ENCODE measurements at regions not wholly inside any gene's neighbourhood (a gene's known extent, or its start where the extent isn't known, plus 50 kb on each side); places are given as distances from the start of the nearest gene placed in this dataset.

DNA sequence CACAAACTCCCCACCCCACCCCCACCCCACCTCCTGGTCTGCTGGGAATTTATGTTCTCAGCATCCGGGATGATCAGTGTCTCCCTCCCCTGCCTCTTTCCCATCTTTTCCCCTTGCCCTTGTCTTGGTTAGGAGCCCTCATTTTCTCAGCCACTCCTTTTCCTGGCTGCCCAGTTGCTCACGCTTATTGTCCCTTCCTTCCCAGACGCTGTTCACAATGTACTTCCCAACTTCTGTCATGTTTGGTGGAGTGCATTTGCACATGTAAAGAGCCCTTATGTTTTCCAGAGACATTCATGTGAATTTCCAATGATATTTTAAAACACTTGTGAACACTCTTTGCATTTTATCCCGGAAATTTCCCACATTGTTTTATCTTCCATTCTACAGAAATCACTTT, 192.1 kb downstream of the RHOU start:
- Histone ChIP-seq H3K4me3 (ENCODE audit: low read depth in 1 of 3, low read length in 3 of 3) (no peak overlapping the region), H3K9ac (ENCODE audit: low read depth in 1 of 2, low read length in 2 of 2) (no peak overlapping the region), H3K9me3 (ENCODE audit: control insufficient read depth in 4 of 4, low read length in 3 of 4) (no peaks in the 10 kb centered on the region), H3K27me3 (ENCODE audit: control insufficient read depth in 4 of 4, insufficient read depth in 4 of 4, low read length in 3 of 4) (no peaks in the 10 kb centered on the region), H3K36me3 (ENCODE audit: control insufficient read depth in 4 of 4, insufficient read depth in 3 of 4, low read depth in 1 of 4, low read length in 3 of 4) (no peaks in the 10 kb centered on the region), H3K4me1 (ENCODE audit: control insufficient read depth in 4 of 4, insufficient read depth in 4 of 4, low read length in 3 of 4) (no peaks in the 10 kb centered on the region), H3K27ac (ENCODE audit: low read depth in 1 of 2, low read length in 2 of 2) (no peak overlapping the region)
- 85% methylated on average over 4 of the region's 4 CpGs for WGBS
- DNase-seq (ENCODE audit: low spot score), result no peak
- TF ChIP-seq SP1 (IDR thresholded peaks at IDR 0.05) (no peak), RXRA (IDR thresholded peaks at IDR 0.05) (no peak), FOXA1 (IDR thresholded peaks at IDR 0.05) (no peak), FOXA2 (IDR thresholded peaks at IDR 0.05) (no peak)
- TF ChIP-seq, protein P1, sequence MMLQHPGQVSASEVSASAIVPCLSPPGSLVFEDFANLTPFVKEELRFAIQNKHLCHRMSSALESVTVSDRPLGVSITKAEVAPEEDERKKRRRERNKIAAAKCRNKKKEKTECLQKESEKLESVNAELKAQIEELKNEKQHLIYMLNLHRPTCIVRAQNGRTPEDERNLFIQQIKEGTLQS (IDR thresholded peaks at IDR 0.05), result no peak
- TF ChIP-seq, protein P2, sequence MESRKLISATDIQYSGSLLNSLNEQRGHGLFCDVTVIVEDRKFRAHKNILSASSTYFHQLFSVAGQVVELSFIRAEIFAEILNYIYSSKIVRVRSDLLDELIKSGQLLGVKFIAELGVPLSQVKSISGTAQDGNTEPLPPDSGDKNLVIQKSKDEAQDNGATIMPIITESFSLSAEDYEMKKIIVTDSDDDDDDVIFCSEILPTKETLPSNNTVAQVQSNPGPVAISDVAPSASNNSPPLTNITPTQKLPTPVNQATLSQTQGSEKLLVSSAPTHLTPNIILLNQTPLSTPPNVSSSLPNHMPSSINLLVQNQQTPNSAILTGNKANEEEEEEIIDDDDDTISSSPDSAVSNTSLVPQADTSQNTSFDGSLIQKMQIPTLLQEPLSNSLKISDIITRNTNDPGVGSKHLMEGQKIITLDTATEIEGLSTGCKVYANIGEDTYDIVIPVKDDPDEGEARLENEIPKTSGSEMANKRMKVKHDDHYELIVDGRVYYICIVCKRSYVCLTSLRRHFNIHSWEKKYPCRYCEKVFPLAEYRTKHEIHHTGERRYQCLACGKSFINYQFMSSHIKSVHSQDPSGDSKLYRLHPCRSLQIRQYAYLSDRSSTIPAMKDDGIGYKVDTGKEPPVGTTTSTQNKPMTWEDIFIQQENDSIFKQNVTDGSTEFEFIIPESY (IDR thresholded peaks at IDR 0.05), result no peak

DNA sequence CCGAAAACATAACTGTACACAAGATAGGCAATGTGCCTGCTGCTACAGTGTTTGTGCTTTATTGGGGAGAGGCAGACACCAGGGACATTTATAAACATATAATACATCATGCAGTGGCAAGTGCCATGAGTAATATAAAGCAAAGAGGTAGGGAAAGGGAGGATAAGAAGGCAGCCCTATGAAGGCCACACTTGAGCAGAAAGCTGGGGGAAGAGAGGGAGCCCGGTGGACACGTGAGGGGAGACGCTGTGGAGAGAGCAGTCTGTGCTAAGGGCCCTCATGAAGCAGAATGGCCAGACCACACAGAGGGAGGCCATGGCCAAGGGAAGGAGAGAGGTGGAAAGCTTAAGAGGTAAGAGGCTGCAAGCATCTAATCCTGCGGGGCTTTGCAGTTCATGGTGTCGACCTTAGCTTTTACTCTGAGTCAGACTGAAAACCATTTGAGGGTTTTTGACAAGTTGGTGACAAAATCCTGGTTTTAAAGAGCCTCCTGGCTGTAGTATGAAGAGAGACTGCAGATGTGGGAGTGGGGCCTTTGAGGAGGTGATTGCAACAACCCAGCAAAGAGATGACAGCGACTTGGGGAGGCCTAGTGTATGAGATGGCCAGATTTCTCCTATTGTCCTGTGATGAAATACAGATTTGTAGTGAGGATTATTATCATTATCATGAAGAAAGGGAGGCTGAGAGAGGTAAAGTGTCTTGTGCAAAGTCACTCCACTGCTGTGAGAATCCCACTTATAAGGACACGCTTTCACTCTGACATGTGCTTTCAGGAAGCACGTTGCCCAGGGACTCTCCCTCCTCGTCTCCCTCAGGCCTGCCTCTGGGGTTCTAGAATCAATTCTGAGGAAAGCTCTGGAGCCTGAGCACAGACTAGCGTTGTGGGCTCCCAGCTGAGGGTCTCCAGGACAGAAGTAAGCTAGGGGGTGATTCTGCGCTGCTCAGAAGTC, 192.9 kb downstream of the RHOU start:
- H3K36me3 ChIP-seq (ENCODE audit: control insufficient read depth in 4 of 4, insufficient read depth in 3 of 4, low read depth in 1 of 4, low read length in 3 of 4), result no peaks in the 10 kb centered on the region
- 92% methylated on average over 12 of the region's 12 CpGs for WGBS
- no peak overlapping the region for H3K27ac ChIP-seq (ENCODE audit: low read depth in 1 of 2, low read length in 2 of 2)
- H3K9ac ChIP-seq (ENCODE audit: low read depth in 1 of 2, low read length in 2 of 2), result no peak overlapping the region
- no peak overlapping the region for H3K4me3 ChIP-seq (ENCODE audit: low read depth in 1 of 3, low read length in 3 of 3)
- TF ChIP-seq SP1 (IDR thresholded peaks at IDR 0.05), result no peak
- no peak for TF ChIP-seq GABPA (IDR thresholded peaks at IDR 0.05 in 1 of 2, conservative IDR thresholded peaks at IDR 0.05 in 1 of 2)
- no peak for DNase-seq (ENCODE audit: low spot score)
- H3K9me3 ChIP-seq (ENCODE audit: control insufficient read depth in 4 of 4, low read length in 3 of 4), result no peaks in the 10 kb centered on the region
- H3K27me3 ChIP-seq (ENCODE audit: control insufficient read depth in 4 of 4, insufficient read depth in 4 of 4, low read length in 3 of 4), result no peaks in the 10 kb centered on the region
- no peaks in the 10 kb centered on the region for H3K4me1 ChIP-seq (ENCODE audit: control insufficient read depth in 4 of 4, insufficient read depth in 4 of 4, low read length in 3 of 4)

DNA sequence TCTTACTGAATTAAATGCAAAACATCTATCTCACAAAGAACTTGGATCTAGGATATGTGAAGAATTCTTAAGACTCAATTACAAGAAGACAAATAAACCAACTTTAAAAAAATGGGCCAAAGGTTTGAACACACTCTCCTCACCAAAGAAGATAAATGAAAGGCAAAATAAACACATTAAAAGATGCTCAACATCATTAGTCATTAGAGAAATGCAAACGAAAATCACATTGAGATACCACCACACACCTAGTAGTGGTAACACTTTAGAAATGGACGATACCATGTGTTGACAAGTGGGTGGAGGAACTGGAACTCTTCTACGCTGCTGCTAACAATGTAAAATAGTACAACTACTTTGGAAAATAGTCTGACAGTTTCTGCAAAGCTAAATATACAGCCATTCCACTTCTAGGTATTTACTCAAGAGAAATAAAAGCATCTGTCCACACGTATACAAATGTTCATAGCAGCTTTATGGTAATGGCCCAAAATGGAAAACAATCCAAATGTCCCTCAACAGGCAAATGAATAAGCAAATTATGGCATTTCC, 194.3 kb downstream of the RHOU start:
- WGBS, result 95% methylated on average over 4 of the region's 4 CpGs
- Histone ChIP-seq H3K27me3 (ENCODE audit: control insufficient read depth in 4 of 4, insufficient read depth in 4 of 4, low read length in 3 of 4) (no peaks in the 10 kb centered on the region), H3K9ac (ENCODE audit: low read depth in 1 of 2, low read length in 2 of 2) (no peak overlapping the region), H3K4me1 (ENCODE audit: control insufficient read depth in 4 of 4, insufficient read depth in 4 of 4, low read length in 3 of 4) (peaks cover 3 to 11% (median 7%) of the 10 kb centered on the region in 4 donors), H3K36me3 (ENCODE audit: control insufficient read depth in 4 of 4, insufficient read depth in 3 of 4, low read depth in 1 of 4, low read length in 3 of 4) (no peaks in the 10 kb centered on the region), H3K4me3 (ENCODE audit: low read depth in 1 of 3, low read length in 3 of 3) (no peak overlapping the region), H3K27ac (ENCODE audit: low read depth in 1 of 2, low read length in 2 of 2) (no peak overlapping the region), H3K9me3 (ENCODE audit: control insufficient read depth in 4 of 4, low read length in 3 of 4) (no peaks in the 10 kb centered on the region)
- TF ChIP-seq HNF4A (conservative IDR thresholded peaks at IDR 0.05) (no peak), HNF4G (IDR thresholded peaks at IDR 0.05) (no peak), EGR1 (IDR thresholded peaks at IDR 0.05; ENCODE audit: low read depth in 2 of 2) (no peak)
- DNase-seq (ENCODE audit: low spot score), result no peak

Measured in liver (tissue), 7 donors.